DND-41 (cell line): ENCODE measurements at regions not wholly inside any gene's neighbourhood (a gene's known extent, or its start where the extent isn't known, plus 50 kb on each side); places are given as distances from the start of the nearest gene placed in this dataset.
A peak's percentile ranks its signal among the peaks of the same experiment; 100 is the strongest.

ENCODE experiments used
- ATAC-seq: fragments of 200-7000 bp; cut with Tn5 transposase; 3 replicates; pipeline ENCODE4 v1.9.1; 2021; ENCODE audit warnings: low read depth; ENCODE audit not compliant: insufficient read depth
- DNase-seq: peaks from one replicate; pipeline ENCODE4 v3.0.0-alpha.2; 2020
- H2AFZ ChIP-seq: 2 replicates; pipeline ENCODE4 v1.6.0; 2012; ENCODE audit warnings: low read depth, low read length
- H3K27ac ChIP-seq: 2 replicates; pipeline ENCODE4 v1.5.1; 2012; ENCODE audit warnings: low read length, inconsistent platforms
- H3K27me3 ChIP-seq: fragments of 200-600 bp; sonication (generic); 2 replicates; pipeline ENCODE4 v1.6.0; 2012; ENCODE audit warnings: low read length, mild to moderate bottlenecking, inconsistent platforms; ENCODE audit not compliant: insufficient read depth, poor library complexity
- H3K36me3 ChIP-seq: 2 replicates; pipeline ENCODE4 v1.5.1; 2012; ENCODE audit warnings: low read length, inconsistent platforms; ENCODE audit not compliant: insufficient read depth
- H3K4me1 ChIP-seq: 2 replicates; pipeline ENCODE4 v1.5.1; 2012; ENCODE audit warnings: mild to moderate bottlenecking, low read length; ENCODE audit not compliant: insufficient read depth
- H3K4me2 ChIP-seq: 2 replicates; pipeline ENCODE4 v1.6.0; 2012; ENCODE audit warnings: mild to moderate bottlenecking, moderate library complexity, low read length, inconsistent platforms; ENCODE audit not compliant: insufficient read depth
- H3K4me3 ChIP-seq, 2 experiments: fragments of 200-600 bp in 1 of 2; shearing (Covaris generic) in 1 of 2; 2 replicates each; pipeline ENCODE4 v1.5.1; 2012 to 2016; ENCODE audit warnings: inconsistent platforms in 2 of 2, low read length in 2 of 2, mild to moderate bottlenecking in 2 of 2, low read depth in 1 of 2, moderate library complexity in 1 of 2
- H3K79me2 ChIP-seq: 2 replicates; pipeline ENCODE4 v1.6.0; 2012; ENCODE audit warnings: low read length, inconsistent platforms; ENCODE audit not compliant: insufficient read depth
- H3K9ac ChIP-seq: 2 replicates; pipeline ENCODE4 v1.6.0; 2012; ENCODE audit warnings: low read depth, mild to moderate bottlenecking, inconsistent platforms, low read length, moderate library complexity
- H3K9me3 ChIP-seq: 2 replicates; pipeline ENCODE4 v1.5.1; 2012; ENCODE audit warnings: low read length, moderate library complexity, mild to moderate bottlenecking, inconsistent platforms; ENCODE audit not compliant: insufficient read depth, severe bottlenecking
- H4K20me1 ChIP-seq: 2 replicates; pipeline ENCODE4 v1.6.0; 2012; ENCODE audit warnings: low read length; ENCODE audit not compliant: insufficient read depth
- CTCF ChIP-seq: IDR thresholded peaks from 2 replicates; pipeline ENCODE4 v1.5.1; 2012; ENCODE audit warnings: borderline replicate concordance, low read length, moderate library complexity, mild to moderate bottlenecking; ENCODE audit not compliant: poor library complexity, severe bottlenecking; ENCODE audit errors: extremely low read depth
- EZH2 ChIP-seq: IDR thresholded peaks from 3 replicates; pipeline ENCODE4 v1.6.1; 2012; ENCODE audit warnings: borderline replicate concordance, low read depth, mild to moderate bottlenecking, moderate library complexity, low read length, inconsistent platforms; ENCODE audit not compliant: severe bottlenecking

- Histone ChIP-seq H3K4me2 (no peak overlapping the region), H3K27ac (no peak overlapping the region)
Measured at GRCh38 chr13:110057052-110057451, 249.9 kb downstream of the COL4A1 start.

GRCh38 chr13:110056640-110057039 lies 250.3 kb downstream of the COL4A1 start:
- Histone ChIP-seq H3K4me2 (no peak overlapping the region), H3K9me3 (no peaks in the 10 kb centered on the region), H3K27ac (no peak overlapping the region), H3K27me3 (no peaks in the 10 kb centered on the region), H4K20me1 (no peaks in the 10 kb centered on the region), H3K9ac (no peak overlapping the region), H3K79me2 (no peaks in the 10 kb centered on the region), H3K36me3 (no peaks in the 10 kb centered on the region), H3K4me1 (peaks cover 18% of the 10 kb centered on the region), H3K4me3 (no peak overlapping the region), H2AFZ (no peak overlapping the region)
- ATAC-seq (no peak), DNase-seq (no peak)
- TF ChIP-seq EZH2 (no peak), CTCF (no peak)

More at GRCh38 chr13:110057052-110057451, 249.9 kb downstream of the COL4A1 start:
- no peak for TF ChIP-seq EZH2
- no peak for TF ChIP-seq CTCF
- no peaks in the 10 kb centered on the region for H4K20me1 ChIP-seq
- no peaks in the 10 kb centered on the region for H3K79me2 ChIP-seq
- H3K4me1 ChIP-seq, result peaks cover 18% of the 10 kb centered on the region
- DNase-seq (no peak), ATAC-seq (no peak)
- H3K27me3 ChIP-seq, result no peaks in the 10 kb centered on the region
- H3K36me3 ChIP-seq, result no peaks in the 10 kb centered on the region
- no peak overlapping the region for H3K4me3 ChIP-seq
- no peak overlapping the region for H2AFZ ChIP-seq
- no peak overlapping the region for H3K9ac ChIP-seq
- no peaks in the 10 kb centered on the region for H3K9me3 ChIP-seq

GRCh38 chr13:110055089-110055488 lies 251.9 kb downstream of the COL4A1 start:
- TF ChIP-seq EZH2 (no peak), CTCF (no peak)
- Histone ChIP-seq H3K9ac (no peak overlapping the region), H3K79me2 (no peaks in the 10 kb centered on the region), H3K27ac (no peak overlapping the region), H3K36me3 (no peaks in the 10 kb centered on the region), H3K4me1 (peaks cover 18% of the 10 kb centered on the region), H3K27me3 (no peaks in the 10 kb centered on the region), H3K4me2 (no peak overlapping the region), H3K9me3 (no peaks in the 10 kb centered on the region), H3K4me3 (no peak overlapping the region), H4K20me1 (no peaks in the 10 kb centered on the region), H2AFZ (no peak overlapping the region)
- peak; percentile 99 for ATAC-seq
- peak; percentile 73 for DNase-seq

GRCh38 chr13:110054041-110054440 lies 252.9 kb downstream of the COL4A1 start:
- DNase-seq (no peak), ATAC-seq (no peak)
- Histone ChIP-seq H3K79me2 (no peaks in the 10 kb centered on the region), H4K20me1 (no peaks in the 10 kb centered on the region), H3K9ac (no peak overlapping the region), H3K4me1 (peaks cover 18% of the 10 kb centered on the region), H3K4me2 (no peak overlapping the region), H2AFZ (no peak overlapping the region), H3K27ac (no peak overlapping the region), H3K27me3 (no peaks in the 10 kb centered on the region), H3K36me3 (no peaks in the 10 kb centered on the region), H3K9me3 (no peaks in the 10 kb centered on the region), H3K4me3 (no peak overlapping the region)
- TF ChIP-seq CTCF (no peak), EZH2 (no peak)
